ENCODE measurements at regions not wholly inside any gene's neighbourhood (a gene's known extent, or its start where the extent isn't known, plus 50 kb on each side); places are given as distances from the start of the nearest gene placed in this dataset.

DNA sequence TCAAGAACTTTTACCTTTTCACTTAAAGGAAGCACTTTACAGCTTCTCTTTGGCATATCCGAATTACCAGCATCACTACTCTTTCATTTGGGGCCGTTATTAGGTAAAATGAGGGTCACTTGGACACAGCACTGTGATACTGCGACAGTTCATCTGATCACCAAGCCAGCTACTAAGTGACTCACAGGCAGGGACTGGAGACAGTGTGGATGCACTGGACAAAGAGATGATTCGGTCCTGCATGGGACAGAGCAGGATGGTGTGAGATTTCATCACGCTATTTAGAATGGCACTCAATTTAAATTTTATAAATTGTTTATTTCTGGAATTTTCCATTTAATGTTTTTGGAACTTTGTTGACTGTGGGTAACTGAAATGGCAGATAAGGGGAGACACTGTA lies 166.9 kb upstream of the IL12A start:
- Histone ChIP-seq H3K27ac (no peak overlapping the region), H3K9me3 (no peaks in the 10 kb centered on the region), H3K27me3 (no peaks in the 10 kb centered on the region), H3K36me3 (no peaks in the 10 kb centered on the region), H3K4me3 (ENCODE audit: low read depth in 1 of 2, low read length in 1 of 2) (no peak overlapping the region), H3K4me1 (ENCODE audit: control insufficient read depth in 1 of 2, insufficient read depth in 1 of 2, low read depth in 1 of 2, low read length in 1 of 2) (no peaks in the 10 kb centered on the region)
- TF ChIP-seq CTCF (IDR thresholded peaks at IDR 0.05) = no peak

DNA sequence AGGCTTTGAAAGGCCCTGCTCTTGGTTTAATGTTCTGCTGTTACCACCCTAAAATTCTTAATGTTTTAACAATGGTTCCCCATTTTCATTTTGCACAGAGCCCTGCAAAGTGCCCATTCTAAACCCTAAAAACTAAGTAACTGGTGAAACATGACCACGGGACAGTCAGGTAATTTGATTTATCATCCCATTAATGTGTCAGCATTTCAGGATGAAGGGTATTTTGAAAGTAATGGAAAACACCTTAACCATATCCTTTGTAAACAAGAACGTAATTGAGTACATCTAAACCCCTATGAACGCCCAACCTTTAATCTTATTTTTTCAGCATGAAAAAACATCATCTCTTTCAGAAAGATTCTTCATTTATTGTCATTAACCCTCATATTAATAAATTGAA lies 164.9 kb upstream of the IL12A start:
- H3K36me3 ChIP-seq = no peaks in the 10 kb centered on the region
- H3K4me1 ChIP-seq (ENCODE audit: control insufficient read depth in 1 of 2, insufficient read depth in 1 of 2, low read depth in 1 of 2, low read length in 1 of 2) = peaks cover 0 to 4% of the 10 kb centered on the region in 2 experiments
- no peak for TF ChIP-seq CTCF (IDR thresholded peaks at IDR 0.05)
- H3K9me3 ChIP-seq = no peaks in the 10 kb centered on the region
- no peak overlapping the region for H3K4me3 ChIP-seq (ENCODE audit: low read depth in 1 of 2, low read length in 1 of 2)
- no peak overlapping the region for H3K27ac ChIP-seq
- no peaks in the 10 kb centered on the region for H3K27me3 ChIP-seq

- Histone ChIP-seq H3K36me3 (no peaks in the 10 kb centered on the region), H3K4me1 (ENCODE audit: control insufficient read depth in 1 of 2, insufficient read depth in 1 of 2, low read depth in 1 of 2, low read length in 1 of 2) (peaks cover 0 to 4% of the 10 kb centered on the region in 2 experiments), H3K27ac (no peak overlapping the region), H3K4me3 (ENCODE audit: low read depth in 1 of 2, low read length in 1 of 2) (no peak overlapping the region), H3K27me3 (no peaks in the 10 kb centered on the region), H3K9me3 (no peaks in the 10 kb centered on the region)
- no peak for TF ChIP-seq CTCF (IDR thresholded peaks at IDR 0.05)
These were observed 164.3 kb upstream of the IL12A start for GRCh38 chr3:159824333-159824732.

GRCh38 chr3:159825216-159825854 lies 163.3 kb upstream of the IL12A start:
- Histone ChIP-seq H3K4me3 (ENCODE audit: low read depth in 1 of 2, low read length in 1 of 2) (no peak overlapping the region), H3K36me3 (no peaks in the 10 kb centered on the region), H3K4me1 (ENCODE audit: control insufficient read depth in 1 of 2, insufficient read depth in 1 of 2, low read depth in 1 of 2, low read length in 1 of 2) (peaks cover 0 to 7% of the 10 kb centered on the region in 2 experiments), H3K9me3 (no peaks in the 10 kb centered on the region), H3K27me3 (no peaks in the 10 kb centered on the region), H3K27ac (no peak overlapping the region)
- no peak for TF ChIP-seq CTCF (IDR thresholded peaks at IDR 0.05)

GRCh38 chr3:159828542-159828943 lies 160.1 kb upstream of the IL12A start:
- no peak overlapping the region for H3K27ac ChIP-seq
- no peak for TF ChIP-seq CTCF (IDR thresholded peaks at IDR 0.05)
- H3K27me3 ChIP-seq = no peaks in the 10 kb centered on the region
- H3K9me3 ChIP-seq = no peaks in the 10 kb centered on the region
- H3K36me3 ChIP-seq = no peaks in the 10 kb centered on the region
- H3K4me1 ChIP-seq (ENCODE audit: control insufficient read depth in 1 of 2, insufficient read depth in 1 of 2, low read depth in 1 of 2, low read length in 1 of 2) = peaks cover 0 to 7% of the 10 kb centered on the region in 2 experiments
- no peak overlapping the region for H3K4me3 ChIP-seq (ENCODE audit: low read depth in 1 of 2, low read length in 1 of 2)

Measured in neutrophil (primary cell).